Body of pancreas (tissue), 4 donors: ENCODE measurements at regions not wholly inside any gene's neighbourhood (a gene's known extent, or its start where the extent isn't known, plus 50 kb on each side); places are given as distances from the start of the nearest gene placed in this dataset.

Source experiments
- CTCF ChIP-seq, 7 experiments: fragments of 450-650 bp in 4 of 7; fragments of 200-600 bp in 3 of 7; sonication (generic) in 3 of 7; IDR thresholded peaks; one replicate each; pipeline ENCODE4 v1.5.1; 2016 to 2019; ENCODE audit warnings: antibody characterized with exemption in 7 of 7
- POLR2A ChIP-seq, 3 donors: fragments of 450-650 bp; IDR thresholded peaks; one replicate each; pipeline ENCODE4 v1.6.1; 2016; ENCODE audit warnings: antibody characterized with exemption in 3 of 3, mild to moderate bottlenecking in 2 of 3

GRCh38 chr9:25212361-25212760 is 465.9 kb downstream of the TUSC1 start:
- TF ChIP-seq CTCF (IDR thresholded peaks at IDR 0.05) = no peak
- TF ChIP-seq POLR2A (IDR thresholded peaks at IDR 0.05) = no peak
